WI38 (cell line): ENCODE measurements at regions not wholly inside any gene's neighbourhood (a gene's known extent, or its start where the extent isn't known, plus 50 kb on each side); places are given as distances from the start of the nearest gene placed in this dataset.
"Not testable (repeated sequence)": the region's sequence is repeated elsewhere in the genome, so short reads cannot be mapped to it uniquely, and the experiment has no call there.

Experiments used
- H3K4me3 ChIP-seq: 2 replicates; pipeline ENCODE4 v1.5.1; 2011; ENCODE audit warnings: low read depth, mild to moderate bottlenecking, control low read depth, low read length
- TF ChIP-seq, protein P1 (sequence below): IDR thresholded peaks from 2 replicates; pipeline ENCODE4 v1.5.1; 2012; ENCODE audit warnings: low read depth, mild to moderate bottlenecking, control low read depth, low read length

GRCh38 chr21:15627011-15627410 is 102.8 kb upstream of the USP25 start:
- no peak overlapping the region for H3K4me3 ChIP-seq
- TF ChIP-seq, protein P1, sequence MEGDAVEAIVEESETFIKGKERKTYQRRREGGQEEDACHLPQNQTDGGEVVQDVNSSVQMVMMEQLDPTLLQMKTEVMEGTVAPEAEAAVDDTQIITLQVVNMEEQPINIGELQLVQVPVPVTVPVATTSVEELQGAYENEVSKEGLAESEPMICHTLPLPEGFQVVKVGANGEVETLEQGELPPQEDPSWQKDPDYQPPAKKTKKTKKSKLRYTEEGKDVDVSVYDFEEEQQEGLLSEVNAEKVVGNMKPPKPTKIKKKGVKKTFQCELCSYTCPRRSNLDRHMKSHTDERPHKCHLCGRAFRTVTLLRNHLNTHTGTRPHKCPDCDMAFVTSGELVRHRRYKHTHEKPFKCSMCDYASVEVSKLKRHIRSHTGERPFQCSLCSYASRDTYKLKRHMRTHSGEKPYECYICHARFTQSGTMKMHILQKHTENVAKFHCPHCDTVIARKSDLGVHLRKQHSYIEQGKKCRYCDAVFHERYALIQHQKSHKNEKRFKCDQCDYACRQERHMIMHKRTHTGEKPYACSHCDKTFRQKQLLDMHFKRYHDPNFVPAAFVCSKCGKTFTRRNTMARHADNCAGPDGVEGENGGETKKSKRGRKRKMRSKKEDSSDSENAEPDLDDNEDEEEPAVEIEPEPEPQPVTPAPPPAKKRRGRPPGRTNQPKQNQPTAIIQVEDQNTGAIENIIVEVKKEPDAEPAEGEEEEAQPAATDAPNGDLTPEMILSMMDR, result no peak

DNA sequence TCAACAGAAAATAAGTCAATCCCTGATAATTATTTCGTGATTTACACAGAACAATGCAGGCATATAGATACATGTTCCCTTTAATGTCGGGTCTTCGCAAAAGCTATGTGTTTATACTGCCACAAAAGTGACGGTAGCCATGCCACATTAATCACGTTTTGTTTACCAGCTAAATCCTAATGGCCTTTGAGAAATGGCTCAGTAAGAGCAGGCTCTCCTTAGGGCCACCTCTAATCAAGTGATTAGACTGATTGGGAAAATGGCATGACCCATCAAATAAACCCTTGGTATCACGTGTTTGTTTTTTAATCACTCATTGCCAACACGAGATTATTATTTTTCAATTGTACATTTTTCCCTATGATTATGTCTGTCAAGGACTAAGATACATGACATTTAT is 102.0 kb upstream of the USP25 start:
- H3K4me3 ChIP-seq, result no peak overlapping the region
- TF ChIP-seq, protein P1, result no peak

DNA sequence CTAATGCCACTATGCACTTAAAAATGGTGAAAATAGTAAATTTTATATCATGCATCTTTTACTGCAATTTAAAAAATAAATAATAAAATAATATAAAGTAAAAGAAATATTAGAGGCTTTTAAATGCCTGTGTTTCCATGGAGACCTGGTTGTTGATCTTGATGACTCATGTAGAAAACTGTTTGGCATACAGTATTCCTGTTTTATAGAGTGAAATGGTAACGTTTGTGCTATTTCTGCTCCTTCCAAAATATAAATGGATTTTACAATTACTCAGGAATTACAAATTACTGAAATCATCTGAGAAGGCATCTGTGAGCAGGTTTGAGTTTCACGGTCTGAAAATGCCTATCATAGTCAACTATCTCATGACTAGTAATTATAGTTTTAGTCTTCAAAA is 98.4 kb upstream of the USP25 start:
- H3K4me3 ChIP-seq, result no peak overlapping the region
- TF ChIP-seq, protein P1, result no peak

DNA sequence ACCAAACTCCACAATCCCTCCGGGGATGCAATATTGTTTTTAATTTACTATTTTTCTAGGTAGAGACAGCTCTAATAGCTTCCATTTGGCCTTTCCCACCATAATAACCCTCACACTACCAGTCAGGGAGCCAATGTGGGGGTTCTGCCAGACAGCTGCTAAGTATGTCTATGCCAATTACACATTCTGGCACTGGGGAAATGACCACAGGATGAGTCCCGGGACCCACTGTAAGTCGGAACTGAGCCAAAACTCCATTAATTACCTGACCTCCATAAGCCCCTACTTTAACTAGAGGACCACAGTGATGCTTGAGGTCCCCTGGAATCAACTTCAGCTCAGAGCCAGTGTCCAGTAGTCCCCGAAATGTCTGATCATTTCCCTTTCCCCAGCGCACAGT is 95.2 kb upstream of the USP25 start:
- not testable (repeated sequence) for H3K4me3 ChIP-seq

- H3K4me3 ChIP-seq, result no peak overlapping the region
- TF ChIP-seq, protein P1, result no peak
These were observed 90.8 kb upstream of the USP25 start for GRCh38 chr21:15638856-15639549.

DNA sequence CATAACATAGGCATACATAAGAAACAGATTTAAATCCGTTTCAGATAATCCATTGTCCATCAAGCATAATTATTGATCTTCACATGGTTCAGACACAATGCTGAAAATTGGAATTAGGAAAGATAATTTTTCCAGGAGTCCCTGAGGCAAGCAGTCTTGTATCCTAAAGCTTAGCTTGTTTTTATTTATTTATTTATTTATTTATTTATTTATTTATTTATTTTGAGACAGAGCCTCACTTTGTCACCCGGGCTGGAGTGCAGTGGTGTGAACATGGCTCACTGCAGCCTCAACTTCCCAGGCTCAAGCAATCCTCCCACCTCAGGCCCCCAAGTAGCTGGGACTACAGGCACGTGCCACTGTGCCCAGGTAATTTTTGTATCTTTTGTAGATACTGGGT is 89.7 kb upstream of the USP25 start:
- not testable (repeated sequence) for H3K4me3 ChIP-seq

DNA sequence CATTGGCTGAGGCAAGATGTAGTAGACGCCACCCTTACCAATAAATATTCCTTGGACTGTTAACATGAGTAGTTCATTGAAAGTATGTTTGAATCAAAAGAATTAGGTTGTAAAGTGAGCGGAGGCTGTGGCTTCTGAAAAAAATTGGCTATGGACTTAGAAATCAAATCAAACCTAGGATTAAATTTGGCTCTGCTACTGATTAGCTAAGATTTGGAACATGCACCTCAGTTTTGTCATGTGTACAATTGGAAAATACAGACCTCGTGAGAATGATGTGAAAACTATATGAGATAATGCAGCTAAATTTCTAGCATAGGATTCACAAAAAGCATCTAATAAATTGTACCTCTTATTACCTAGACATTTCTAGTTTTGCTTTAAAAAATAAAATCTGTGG is 85.3 kb upstream of the USP25 start:
- TF ChIP-seq, protein P1, result no peak
- H3K4me3 ChIP-seq, result no peak overlapping the region

- TF ChIP-seq, protein P1, result no peak
- H3K4me3 ChIP-seq, result no peak overlapping the region
These were observed 84.0 kb upstream of the USP25 start for GRCh38 chr21:15645830-15646229.
